ENCODE measurements at regions not wholly inside any gene's neighbourhood (a gene's known extent, or its start where the extent isn't known, plus 50 kb on each side); places are given as distances from the start of the nearest gene placed in this dataset.

GRCh38 chr7:88628363-88629085, 131.0 kb upstream of the ZNF804B start:
- H3K9me3 ChIP-seq = no peaks in the 10 kb centered on the region
- WGBS, 2 donors = 85 to 87% methylated on average over 2 of the region's 2 CpGs
- ATAC-seq (no peak), DNase-seq (no peak), FAIRE-seq (no peak)
- no peaks in the 10 kb centered on the region for H3K36me3 ChIP-seq
- H3K27ac ChIP-seq = no peak overlapping the region
- no peaks in the 10 kb centered on the region for H3K4me1 ChIP-seq
- no peak overlapping the region for H3K4me3 ChIP-seq
- intact Hi-C loops (cut with DNase I) = no loop called here
- H3K27me3 ChIP-seq = no peaks in the 10 kb centered on the region
- no peak for TF ChIP-seq CTCF (IDR thresholded peaks at IDR 0.05)

GRCh38 chr7:88617185-88617584, 142.3 kb upstream of the ZNF804B start:
- FAIRE-seq (no peak), DNase-seq (no peak), ATAC-seq (no peak)
- Histone ChIP-seq H3K4me1 (no peaks in the 10 kb centered on the region), H3K27me3 (no peaks in the 10 kb centered on the region), H3K36me3 (no peaks in the 10 kb centered on the region), H3K27ac (no peak overlapping the region), H3K4me3 (no peak overlapping the region), H3K9me3 (no peaks in the 10 kb centered on the region)
- intact Hi-C loops (cut with DNase I) = no loop called here
- no peak for TF ChIP-seq CTCF (IDR thresholded peaks at IDR 0.05)
- 84 to 91% methylated on average over 2 of the region's 2 CpGs for WGBS, 2 donors

- Histone ChIP-seq H3K4me1 (peaks cover 0 to 9% (median 0%) of the 10 kb centered on the region in 3 donors), H3K36me3 (no peaks in the 10 kb centered on the region), H3K4me3 (no peak overlapping the region), H3K9me3 (no peaks in the 10 kb centered on the region), H3K27me3 (no peaks in the 10 kb centered on the region), H3K27ac (no peak overlapping the region)
- intact Hi-C loops (cut with DNase I) = no loop called here
- WGBS, 2 donors = 87 to 97% methylated on average over 2 of the region's 2 CpGs
- ATAC-seq (no peak), DNase-seq (no peak), FAIRE-seq (no peak)
- no peak for TF ChIP-seq CTCF (IDR thresholded peaks at IDR 0.05)
These were observed 144.2 kb upstream of the ZNF804B start for GRCh38 chr7:88615336-88615735.

- Histone ChIP-seq H3K36me3 (no peaks in the 10 kb centered on the region), H3K27me3 (no peaks in the 10 kb centered on the region), H3K9me3 (no peaks in the 10 kb centered on the region), H3K27ac (no peak overlapping the region), H3K4me3 (no peak overlapping the region), H3K4me1 (peaks cover 0 to 9% (median 0%) of the 10 kb centered on the region in 3 donors)
- ATAC-seq = no peak
- no peak for DNase-seq
- 78 to 88% methylated on average over 3 of the region's 3 CpGs for WGBS, 2 donors
- intact Hi-C loops (cut with DNase I) = no loop called here
- no peak for FAIRE-seq
- TF ChIP-seq CTCF (IDR thresholded peaks at IDR 0.05) = no peak
These were observed 144.8 kb upstream of the ZNF804B start for GRCh38 chr7:88614736-88615135.

GRCh38 chr7:88610942-88611341, 148.6 kb upstream of the ZNF804B start:
- no peaks in the 10 kb centered on the region for H3K9me3 ChIP-seq
- no peaks in the 10 kb centered on the region for H3K27me3 ChIP-seq
- ATAC-seq (peak; percentile 69 to 93 (median 80)), DNase-seq (peak in 1 of 6 donors; percentile 13), FAIRE-seq (no peak)
- H3K4me3 ChIP-seq = no peak overlapping the region
- TF ChIP-seq CTCF (IDR thresholded peaks at IDR 0.05) = no peak
- H3K27ac ChIP-seq = no peak overlapping the region
- intact Hi-C loops (cut with DNase I) = no loop called here
- 44 to 46% methylated on average over 4 of the region's 4 CpGs for WGBS, 2 donors
- H3K4me1 ChIP-seq = peaks cover 0 to 9% (median 0%) of the 10 kb centered on the region in 3 donors
- no peaks in the 10 kb centered on the region for H3K36me3 ChIP-seq
